Activated effector memory CD4-positive, alpha-beta T cell treated with anti-CD3 and anti-CD28 coated beads, Interleukin-2, amount 50 U/mL, for 16 hours (primary cell): ENCODE measurements at regions not wholly inside any gene's neighbourhood (a gene's known extent, or its start where the extent isn't known, plus 50 kb on each side); places are given as distances from the start of the nearest gene placed in this dataset.
"Not testable (repeated sequence)": the region's sequence is repeated elsewhere in the genome, so short reads cannot be mapped to it uniquely, and the experiment has no call there.

ENCODE experiments used
- DNase-seq: peaks from one replicate; pipeline ENCODE4 v3.0.0-alpha.2; 2020

DNA sequence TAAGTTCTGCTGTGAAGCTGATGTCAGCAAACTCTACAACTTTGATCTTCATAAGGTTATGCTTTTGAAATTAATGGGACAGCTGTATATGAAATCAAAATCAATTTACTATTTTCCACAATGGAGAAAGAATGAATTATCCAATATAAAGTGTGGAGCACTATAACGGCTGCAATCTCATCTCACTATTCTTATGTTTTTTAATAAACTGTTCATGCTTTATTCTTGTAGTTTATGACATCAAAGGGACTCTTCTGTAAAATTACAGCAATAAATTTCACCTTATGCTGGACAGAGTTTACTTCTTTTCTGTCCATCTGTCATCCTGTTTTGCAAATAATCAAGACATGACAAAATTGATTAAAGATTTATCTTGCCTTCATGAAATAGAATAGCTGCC, 192.5 kb downstream of the TECRL start:
- DNase-seq, result no peak

DNA sequence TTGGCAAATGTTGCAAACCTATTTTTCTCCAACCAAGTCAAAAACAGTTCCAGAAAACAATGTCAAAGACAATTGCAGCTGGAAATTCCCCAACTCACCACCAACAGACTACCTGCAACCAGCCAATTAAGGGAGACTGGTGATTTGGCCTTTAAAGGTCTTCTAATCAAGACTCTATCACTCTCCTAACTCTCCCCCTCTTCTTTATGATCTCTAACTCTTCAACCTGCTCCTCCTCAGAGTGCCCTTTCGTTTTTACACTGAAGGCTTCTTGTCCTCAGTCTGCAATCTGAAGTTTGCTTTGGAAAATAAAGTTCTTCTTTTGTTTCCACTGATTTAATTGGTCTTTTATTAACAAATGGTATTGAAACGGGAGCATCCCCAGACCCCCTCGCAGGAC, 203.9 kb downstream of the TECRL start:
- no peak for DNase-seq

DNA sequence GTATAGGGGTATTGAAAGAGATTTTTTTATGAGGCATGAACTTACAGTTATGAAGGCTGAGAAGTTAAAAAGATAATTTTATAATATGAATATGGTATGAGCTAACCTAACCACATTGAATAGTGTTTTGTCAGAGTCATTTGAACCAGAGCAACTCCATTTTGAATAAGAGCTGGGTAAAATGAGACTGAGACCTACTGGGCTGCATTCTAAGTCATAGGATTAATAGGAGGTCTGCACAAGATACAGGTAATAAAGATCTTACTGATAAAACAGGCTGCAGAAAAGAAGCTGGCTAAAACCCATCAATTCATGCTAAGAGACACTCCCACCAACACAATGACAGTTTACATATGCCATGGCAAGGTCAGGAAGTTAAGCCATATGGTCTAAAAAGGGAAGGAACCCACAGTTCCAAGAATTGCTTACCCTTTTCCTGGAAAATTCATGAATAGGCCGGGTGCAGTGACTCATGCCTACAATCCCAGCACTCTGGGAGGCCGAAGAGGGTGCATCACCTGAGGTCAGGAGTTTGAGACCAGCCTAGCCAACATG, 209.2 kb downstream of the TECRL start:
- DNase-seq, result no peak

DNA sequence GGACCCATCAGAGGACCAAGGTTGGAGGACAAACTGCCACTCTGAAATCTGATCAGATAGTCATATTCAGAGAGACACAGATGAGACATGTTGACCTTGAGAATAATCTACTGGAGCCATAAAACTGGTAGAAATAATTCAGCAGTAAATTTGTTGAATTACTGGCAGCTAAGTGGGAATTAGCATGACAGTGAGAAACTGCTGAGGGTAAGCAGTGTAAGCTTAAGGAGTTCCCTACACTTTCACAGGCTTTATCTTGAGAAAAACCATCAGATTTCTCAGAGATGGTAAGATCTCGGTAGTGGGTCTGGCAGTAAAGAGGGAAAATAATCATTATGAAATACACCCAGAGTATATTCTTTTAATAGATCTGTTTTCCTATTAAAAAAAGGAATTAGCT, 213.7 kb downstream of the TECRL start:
- no peak for DNase-seq

DNA sequence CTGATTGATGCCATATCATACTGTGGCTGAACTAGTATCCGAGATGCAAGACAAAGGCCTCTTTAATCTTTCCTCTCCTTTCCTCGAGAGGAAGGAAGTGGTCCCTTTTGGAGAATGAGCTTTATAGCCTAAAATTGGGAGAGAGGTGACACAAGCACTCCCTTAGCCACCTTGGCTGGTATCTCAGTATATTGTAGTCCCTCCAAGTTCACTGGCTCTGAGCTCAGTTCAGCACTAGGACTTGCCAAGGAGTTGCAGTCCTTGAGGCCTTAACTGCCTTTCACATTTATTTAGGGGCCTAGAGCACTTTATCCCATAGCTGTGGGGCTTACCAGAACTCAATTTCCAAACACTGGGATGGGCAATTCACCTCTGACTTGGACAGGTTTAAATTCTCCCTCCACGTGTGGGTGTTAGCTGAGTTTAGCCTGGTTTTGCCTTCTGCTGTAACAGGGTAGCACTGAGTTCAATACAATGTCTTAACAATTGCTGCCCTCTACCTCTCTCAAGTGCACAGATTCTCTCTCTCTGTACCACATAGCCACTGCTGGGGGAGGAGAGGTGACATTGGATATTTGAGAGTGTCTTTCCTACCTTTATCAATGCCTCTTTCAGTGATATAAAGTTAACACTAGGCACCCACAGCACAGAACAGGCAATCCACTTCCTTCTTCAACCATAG, 216.4 kb downstream of the TECRL start:
- no peak for DNase-seq

DNA sequence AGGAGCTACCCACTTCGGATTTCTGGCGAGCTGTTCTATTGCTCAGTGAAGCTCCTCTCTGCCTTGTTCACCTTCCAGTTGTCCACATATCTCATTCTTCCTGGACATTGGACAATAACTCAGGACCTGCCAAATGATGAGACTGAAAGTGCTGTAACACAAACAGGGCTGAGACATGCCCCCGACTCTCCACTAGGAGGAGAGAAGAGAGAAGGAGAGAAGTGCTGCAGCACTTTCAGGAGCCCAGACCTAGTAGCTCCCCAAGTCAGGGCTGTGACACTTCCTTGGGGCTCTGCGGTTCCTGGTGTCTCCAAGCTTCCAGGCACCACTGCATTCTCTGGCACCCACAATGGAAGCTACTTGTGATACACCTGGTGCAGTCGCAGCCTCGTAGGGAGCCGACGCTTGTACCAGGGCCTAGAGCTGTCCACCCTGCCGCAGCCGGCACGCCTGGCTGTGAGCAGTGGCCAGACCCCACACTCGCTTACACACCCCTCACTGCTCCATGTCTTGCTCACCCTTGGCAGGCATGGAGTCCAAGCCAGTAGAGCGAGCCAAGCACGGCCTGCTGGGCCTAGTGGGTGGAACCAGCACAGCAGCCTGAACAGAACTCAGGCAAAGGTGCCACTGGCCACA, 234.9 kb downstream of the TECRL start:
- no peak for DNase-seq

DNA sequence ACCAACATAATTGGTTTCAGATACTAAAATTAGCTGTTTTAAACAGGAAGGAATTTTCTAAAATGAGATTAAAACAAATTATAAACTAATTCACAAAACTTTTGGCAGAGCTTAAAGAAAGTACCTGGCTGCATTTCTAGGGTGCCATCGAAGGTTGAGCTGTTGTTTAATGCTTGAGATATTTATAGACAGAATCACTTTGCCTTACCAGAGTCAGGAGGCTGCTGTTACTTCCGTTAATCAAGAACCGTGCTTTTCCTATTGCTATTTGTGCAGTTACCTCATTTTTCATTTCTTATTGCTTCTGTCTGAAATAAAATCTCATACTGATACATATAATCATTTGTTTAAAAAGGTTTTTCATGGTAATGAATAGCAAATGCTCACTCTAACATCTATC, 242.9 kb downstream of the TECRL start:
- no peak for DNase-seq

DNA sequence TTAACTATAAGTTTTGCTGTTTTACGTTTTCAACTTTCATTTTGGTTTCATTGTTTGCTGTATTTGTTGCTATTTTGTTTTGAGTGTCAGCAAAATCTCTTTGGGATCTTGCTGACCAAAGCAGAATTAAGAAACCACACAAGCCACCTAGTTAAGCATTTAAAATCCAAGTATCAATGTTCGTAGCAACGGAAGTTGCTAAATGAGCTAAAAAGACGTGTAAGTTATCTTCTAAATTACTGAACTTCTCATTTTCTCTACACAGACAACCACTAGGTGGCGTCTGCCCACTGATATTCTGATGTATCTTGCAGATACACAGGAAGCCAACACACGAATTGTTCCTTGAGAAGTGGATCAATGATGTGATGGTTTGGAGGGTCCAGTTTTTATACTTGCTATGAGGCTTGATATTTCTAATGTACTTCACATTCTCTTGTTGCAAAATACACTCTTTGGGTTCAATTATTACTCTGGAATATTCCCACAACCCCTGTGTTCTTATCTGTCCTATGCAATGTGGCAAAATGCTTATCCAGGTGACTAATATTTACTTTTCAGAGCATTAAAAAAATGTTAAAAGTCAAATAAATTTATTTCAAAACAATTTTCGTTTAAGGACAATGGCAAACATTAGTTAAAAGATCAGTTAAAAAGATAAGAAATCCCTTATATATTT, 250.5 kb downstream of the TECRL start:
- DNase-seq, result no peak

DNA sequence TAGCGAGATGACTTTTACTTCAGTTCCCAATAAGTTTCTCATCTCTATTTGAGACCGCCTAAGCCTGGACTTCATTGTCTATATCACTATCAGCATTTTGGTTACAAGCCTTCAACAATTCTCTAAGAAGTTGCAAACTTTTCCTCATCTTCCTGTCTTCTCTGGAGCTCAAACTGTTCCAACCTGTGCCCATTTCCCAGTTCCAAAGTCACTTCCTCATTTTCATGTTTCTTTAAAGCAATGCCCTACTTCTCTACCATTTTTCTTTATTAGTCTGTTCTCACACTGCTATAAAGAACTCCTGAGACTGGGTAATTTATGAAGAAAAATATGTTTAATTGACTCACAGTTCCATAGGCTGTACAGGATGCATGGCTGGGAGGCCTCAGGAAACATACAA, 251.9 kb downstream of the TECRL start:
- no peak for DNase-seq

DNA sequence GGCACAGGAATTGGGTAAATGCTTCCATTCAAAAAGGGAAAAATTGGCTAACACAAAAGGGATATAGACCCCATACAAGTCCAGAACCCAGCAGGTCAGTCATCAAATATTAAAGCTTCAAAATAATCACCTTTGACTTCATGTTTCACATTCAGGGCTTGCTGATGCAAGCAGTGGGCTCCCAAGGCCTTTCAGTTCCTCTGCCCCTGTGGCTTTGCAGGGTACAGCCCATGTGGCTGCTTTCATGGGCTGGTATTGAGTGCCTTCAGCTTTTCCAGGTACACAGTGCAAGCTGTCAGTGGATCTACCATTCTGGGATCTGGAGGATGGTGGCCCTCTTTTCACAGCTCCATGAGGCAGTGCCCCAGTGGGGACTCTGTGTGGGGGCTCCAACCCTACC, 253.0 kb downstream of the TECRL start:
- no peak for DNase-seq

DNA sequence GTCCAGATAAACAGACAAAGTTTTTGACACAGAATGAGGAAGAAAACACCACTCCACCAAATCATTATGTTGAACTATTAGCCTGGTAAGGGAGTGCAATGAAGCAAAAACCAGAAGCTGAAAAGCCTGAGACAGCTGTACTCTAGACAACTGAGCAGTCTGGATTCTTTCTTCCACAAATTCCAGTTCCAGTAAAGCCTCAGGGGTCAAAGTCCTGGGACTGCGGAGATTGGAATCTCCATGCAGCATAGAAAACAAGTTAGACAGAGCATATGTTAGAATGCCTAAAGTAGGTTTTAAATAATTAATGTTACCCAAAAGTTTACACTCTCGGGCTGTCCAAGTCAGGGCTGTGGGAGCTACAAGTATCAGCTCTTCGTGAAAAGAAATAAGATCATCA, 263.2 kb downstream of the TECRL start:
- DNase-seq, result no peak

DNA sequence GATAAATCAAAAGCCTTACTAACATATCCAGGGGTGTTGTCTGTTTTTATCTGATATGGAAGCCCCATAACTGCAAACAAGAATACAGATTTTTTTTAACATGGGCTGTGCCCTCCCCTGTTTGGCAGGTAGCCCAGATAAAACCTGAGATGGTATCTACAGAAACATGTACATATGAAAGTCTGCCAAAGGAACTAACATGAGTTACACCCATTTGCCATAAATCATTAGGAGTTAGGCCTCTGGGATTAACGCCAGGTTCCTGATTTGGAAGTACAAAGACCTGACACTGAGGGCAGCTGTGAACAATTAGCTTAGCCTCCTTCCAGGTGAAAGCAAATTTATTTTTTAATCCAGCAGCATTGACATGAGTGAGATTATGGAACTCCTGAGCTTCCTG, 264.3 kb downstream of the TECRL start:
- DNase-seq, result no peak

DNA sequence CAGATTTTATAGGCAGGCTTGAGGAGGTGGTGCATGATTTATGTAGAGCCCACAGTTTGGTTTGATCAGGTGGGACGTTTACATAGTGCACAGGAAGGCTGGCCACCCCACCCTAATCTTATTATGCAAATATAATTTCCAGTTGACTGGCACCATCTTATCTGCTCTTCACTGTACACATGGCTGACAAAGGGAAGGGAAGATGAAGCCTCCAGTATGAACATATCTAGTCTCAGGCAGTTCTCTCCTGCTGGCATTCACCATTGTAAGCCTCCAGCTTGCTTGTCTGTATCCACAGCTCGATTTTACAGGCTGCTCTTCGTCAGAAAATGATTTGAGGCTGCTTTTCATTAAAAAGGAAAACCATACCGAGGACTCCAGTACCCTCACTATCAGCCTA, 278.3 kb downstream of the TECRL start:
- no peak for DNase-seq

DNA sequence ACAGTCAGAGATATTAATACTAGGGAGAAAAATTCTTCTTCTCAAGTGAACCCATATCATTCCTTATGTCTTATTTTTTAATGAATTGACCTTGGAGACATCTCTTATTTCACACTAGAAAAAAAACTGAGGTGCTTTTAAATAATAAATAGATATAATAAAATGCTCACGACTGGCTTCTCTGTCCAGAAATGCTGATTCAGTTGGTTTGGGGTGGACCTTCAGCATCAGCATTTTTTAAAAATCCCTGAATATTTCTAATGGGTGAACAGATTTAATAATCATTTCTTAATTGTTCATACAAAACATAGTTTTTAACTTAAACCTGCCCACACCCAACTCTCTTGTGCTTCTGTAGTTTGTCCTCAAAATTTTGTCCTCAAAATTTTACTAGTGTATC, 283.9 kb downstream of the TECRL start:
- DNase-seq, result no peak

DNA sequence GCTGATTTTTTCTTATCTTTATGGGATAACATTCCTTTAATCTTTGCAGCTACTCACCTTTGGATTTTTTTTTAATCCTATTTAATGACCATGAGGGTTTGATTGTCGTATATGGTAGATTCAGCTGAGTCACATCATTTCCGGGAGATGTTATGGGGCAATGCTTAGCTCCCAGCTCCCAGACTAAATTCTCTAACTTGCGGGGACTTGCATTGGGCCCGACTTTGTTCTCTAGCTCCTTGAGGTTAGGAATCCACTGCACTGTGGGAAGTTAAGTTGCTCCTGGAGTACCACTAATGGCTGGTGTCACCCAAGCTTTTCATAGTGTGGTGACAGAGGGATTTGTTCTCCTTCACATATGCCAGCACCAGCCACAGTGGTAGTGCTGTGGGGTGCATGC, 287.4 kb downstream of the TECRL start:
- DNase-seq, result no peak

DNA sequence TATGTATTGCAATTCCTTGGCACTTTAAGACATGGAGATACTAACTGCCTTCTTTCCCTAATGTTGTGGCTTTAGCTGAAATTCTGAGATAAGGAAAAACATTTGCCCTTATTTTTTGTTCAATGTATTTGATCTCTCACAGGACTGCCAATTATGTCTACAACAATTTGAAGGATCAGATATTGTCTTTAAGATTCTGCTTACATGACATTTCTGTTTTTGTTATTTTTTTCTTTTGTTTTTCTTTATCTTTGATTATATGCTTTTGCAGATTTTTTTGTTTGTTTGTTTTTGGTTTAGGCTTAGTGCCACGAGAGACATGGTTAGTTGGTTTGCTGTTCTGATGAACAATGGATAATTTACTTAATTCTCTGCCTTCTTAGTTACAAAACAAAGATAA, 303.3 kb downstream of the TECRL start:
- DNase-seq, result no peak

DNA sequence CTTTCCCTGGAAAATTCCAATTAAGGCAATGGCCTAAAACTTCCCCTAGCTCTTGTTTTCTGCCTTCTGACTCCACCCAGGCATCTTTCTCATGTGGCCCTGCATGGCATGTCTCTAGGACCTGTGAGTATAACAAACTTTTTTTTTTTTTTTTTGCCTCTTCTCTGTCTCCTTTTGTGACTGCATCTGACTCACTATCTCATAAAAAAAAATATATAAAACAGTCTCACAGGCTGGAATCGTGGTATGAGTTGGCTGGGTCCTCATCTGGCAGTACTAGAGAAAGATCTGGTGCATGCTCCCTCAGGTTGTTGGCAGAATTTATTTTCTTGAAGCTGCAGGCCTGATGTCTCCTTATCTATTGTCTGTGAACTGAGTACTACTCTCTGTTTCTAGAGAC, 313.9 kb downstream of the TECRL start:
- no peak for DNase-seq

DNA sequence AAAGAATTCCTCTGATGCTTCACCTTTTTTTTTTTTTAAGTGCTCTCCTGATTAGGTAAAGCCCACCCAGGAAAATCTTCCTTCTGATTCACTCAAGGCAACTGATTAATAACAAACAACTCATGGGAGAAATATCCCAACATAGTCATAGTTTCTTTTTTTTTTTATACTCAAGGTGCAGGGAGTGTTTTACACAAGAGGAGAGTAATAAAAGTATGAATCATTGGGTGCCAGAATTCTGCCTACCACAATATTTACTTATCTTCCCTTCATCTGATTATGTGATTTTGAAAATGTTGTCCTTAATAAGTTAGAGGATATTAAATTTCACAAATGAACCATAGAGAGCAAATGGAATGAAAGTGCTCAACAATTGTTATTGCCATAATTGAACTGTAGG, 329.9 kb downstream of the TECRL start:
- no peak for DNase-seq

DNA sequence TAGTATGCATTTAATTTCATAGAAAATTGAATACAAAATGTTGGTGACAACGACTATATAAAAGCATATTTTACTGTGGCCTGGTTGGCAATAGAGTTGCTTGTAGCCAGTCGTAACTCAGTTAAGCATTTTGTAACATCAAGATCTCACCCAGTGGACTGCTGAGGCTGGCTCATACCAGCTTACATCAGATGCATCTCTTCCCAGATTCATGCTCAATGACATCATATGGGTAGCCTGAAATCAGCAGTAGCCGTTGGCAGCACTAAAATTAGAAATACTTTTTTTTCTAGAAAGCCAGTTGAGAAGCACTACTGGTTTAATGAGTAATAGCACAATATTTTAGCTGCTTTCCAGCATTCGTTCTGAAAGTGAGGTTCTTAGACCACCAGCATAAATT, 341.2 kb downstream of the TECRL start:
- no peak for DNase-seq

DNA sequence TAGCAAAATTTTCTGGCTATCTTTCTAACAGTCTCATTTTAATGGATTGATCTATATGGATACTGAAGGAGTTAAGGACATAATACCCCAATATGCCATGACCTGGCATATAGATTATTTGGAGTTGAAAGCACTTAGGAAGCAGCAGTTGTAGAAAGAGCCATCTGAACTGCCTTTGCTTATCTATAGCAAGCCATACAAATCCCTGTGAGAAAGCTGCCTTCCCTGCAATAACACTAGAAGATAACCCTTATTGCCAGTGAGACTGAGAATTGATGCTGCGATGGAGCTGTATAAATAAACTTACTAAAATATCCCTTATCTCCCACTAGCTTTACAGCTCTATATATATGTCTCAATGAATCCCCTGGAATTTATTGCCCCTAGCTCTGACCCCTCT, 346.3 kb downstream of the TECRL start:
- no peak for DNase-seq

DNA sequence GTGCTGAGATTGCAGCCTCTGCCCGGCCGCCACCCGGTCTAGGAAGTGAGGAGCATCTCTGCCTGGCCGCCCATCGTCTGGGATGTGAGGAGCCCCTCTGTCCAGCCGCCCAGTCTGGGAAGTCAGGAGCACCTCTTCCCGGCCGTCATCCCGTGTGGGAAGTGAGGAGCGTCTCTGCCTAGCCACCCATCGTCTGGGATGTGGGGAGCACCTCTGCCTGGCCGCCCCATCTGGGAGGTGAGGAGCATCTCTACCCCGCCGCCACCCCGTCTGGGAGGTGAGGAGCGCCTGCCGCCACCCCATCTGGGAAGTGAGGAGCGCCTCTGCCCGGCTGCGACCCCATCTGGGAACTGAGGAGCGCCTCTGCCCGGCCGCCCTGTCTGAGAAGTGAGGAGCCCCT, 372.2 kb downstream of the TECRL start:
- DNase-seq, result not testable (repeated sequence)

DNA sequence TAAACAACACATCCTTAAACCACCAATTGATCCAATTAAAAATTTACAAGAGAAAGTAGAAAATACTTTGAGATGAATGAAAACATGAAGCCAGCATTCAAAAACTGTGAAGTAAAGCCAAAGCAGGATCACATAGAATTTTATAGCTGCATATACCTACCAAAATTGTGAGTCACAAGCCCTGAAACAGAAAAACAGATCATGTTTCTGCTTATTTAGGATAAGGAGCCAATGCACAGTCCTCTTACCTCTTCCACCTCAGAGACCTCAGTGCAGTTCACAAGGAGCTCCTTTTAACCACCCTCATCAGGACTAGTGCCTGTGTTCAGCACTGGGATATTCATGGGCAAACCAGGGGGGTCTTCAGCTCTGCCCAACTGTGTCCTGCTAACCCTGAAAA, 386.7 kb downstream of the TECRL start:
- DNase-seq, result no peak

DNA sequence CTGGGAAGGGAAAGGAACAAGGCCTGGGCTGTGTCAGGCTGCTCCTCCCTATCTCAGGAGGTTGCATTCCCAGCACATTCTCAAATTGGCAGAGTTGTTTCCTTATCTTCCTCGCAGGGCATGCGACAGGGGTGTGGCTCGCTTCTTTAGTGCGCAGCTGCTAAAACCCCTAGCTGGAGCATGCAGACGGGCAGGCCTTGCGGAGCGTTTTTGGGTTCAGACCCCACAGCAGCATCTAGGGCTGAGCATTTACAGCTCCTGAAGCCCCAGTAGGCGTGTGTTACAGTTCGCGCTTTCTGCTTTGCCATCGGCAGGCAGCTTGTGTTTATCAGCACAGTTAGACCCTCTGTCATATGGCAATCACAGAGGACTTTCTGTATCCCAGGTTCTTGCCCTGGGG, 392.4 kb downstream of the TECRL start:
- no peak for DNase-seq

DNA sequence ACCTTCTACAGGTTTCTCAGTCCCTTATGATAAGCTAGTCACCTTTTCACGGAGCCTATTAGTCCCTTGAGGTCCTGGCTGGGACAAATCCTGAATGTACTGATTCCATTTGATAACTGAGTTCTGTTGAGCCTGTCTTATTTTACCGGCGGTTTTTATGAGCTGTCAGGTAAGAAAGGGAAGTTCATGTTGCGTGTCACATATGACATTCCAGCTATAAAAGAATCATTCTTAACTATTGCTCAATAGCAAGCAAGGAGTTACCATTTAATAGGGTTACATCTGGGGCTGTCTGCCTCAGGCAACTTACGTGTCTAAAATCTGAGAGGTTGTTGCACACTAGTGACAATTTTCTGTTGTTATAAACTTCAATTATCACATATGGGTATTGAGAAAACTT, 394.6 kb downstream of the TECRL start:
- DNase-seq, result no peak
